ENCODE measurements at regions not wholly inside any gene's neighbourhood (a gene's known extent, or its start where the extent isn't known, plus 50 kb on each side); places are given as distances from the start of the nearest gene placed in this dataset.
"Not testable (repeated sequence)": the region's sequence is repeated elsewhere in the genome, so short reads cannot be mapped to it uniquely, and the experiment has no call there.

GRCh38 chr2:207375207-207375875 is 154.4 kb upstream of the CREB1 start:
- TF ChIP-seq CTCF (IDR thresholded peaks at IDR 0.05; ENCODE audit: control insufficient read depth, extremely low read depth, insufficient read depth) = no peak
- DNase-seq (ENCODE audit: low read depth) = no peak
- no peak overlapping the region for H3K4me3 ChIP-seq (ENCODE audit: low read depth, low read length)

GRCh38 chr2:207378620-207379019 is 151.1 kb upstream of the CREB1 start:
- not testable (repeated sequence) for H3K4me3 ChIP-seq (ENCODE audit: low read depth, low read length); DNase-seq (ENCODE audit: low read depth)

- H3K4me3 ChIP-seq (ENCODE audit: low read depth, low read length) = no peak overlapping the region
- DNase-seq (ENCODE audit: low read depth) = no peak
- TF ChIP-seq CTCF (IDR thresholded peaks at IDR 0.05; ENCODE audit: control insufficient read depth, extremely low read depth, insufficient read depth) = no peak
Observed at GRCh38 chr2:207385076-207385475, 144.7 kb upstream of the CREB1 start.

GRCh38 chr2:207385903-207386302 is 143.9 kb upstream of the CREB1 start:
- no peak overlapping the region for H3K4me3 ChIP-seq (ENCODE audit: low read depth, low read length)
- no peak for DNase-seq (ENCODE audit: low read depth)
- TF ChIP-seq CTCF (IDR thresholded peaks at IDR 0.05; ENCODE audit: control insufficient read depth, extremely low read depth, insufficient read depth) = no peak

- DNase-seq (ENCODE audit: low read depth) = no peak
- no peak overlapping the region for H3K4me3 ChIP-seq (ENCODE audit: low read depth, low read length)
- no peak for TF ChIP-seq CTCF (IDR thresholded peaks at IDR 0.05; ENCODE audit: control insufficient read depth, extremely low read depth, insufficient read depth)
Observed at GRCh38 chr2:207387001-207387571, 142.7 kb upstream of the CREB1 start.

- TF ChIP-seq CTCF (IDR thresholded peaks at IDR 0.05; ENCODE audit: control insufficient read depth, extremely low read depth, insufficient read depth) = no peak
- H3K4me3 ChIP-seq (ENCODE audit: low read depth, low read length) = no peak overlapping the region
- no peak for DNase-seq (ENCODE audit: low read depth)
Observed at GRCh38 chr2:207390302-207391095, 139.3 kb upstream of the CREB1 start.

GRCh38 chr2:207394203-207394781 is 135.5 kb upstream of the CREB1 start:
- no peak for DNase-seq (ENCODE audit: low read depth)
- no peak overlapping the region for H3K4me3 ChIP-seq (ENCODE audit: low read depth, low read length)
- TF ChIP-seq CTCF (IDR thresholded peaks at IDR 0.05; ENCODE audit: control insufficient read depth, extremely low read depth, insufficient read depth) = no peak
